ENCODE measurements at regions not wholly inside any gene's neighbourhood (a gene's known extent, or its start where the extent isn't known, plus 50 kb on each side); places are given as distances from the start of the nearest gene placed in this dataset.

GRCh38 chr6:169838346-169839028 is 87.1 kb downstream of the ERMARD start:
- no peak overlapping the region for H3K27ac ChIP-seq (ENCODE audit: low read depth, low read length)
- peak in 1 of 2 experiments; percentile 39 for DNase-seq (ENCODE audit: low read depth in 1 of 2, low spot score in 2 of 2)
- H4K5ac ChIP-seq (ENCODE audit: insufficient read length, low read depth, low read length), result no peak overlapping the region
- H3K23me2 ChIP-seq (ENCODE audit: low read depth, low read length), result peaks cover 7% of the 10 kb centered on the region; the same call in 1 of the 2 replicates
- H3K27me3 ChIP-seq (replicated peaks in 1 of 4; ENCODE audit: control insufficient read depth in 3 of 4, extremely low read depth in 1 of 4, insufficient read depth in 3 of 4, low read length in 3 of 4), result no peaks in the 10 kb centered on the region
- ChIA-PET POLR2A (ENCODE audit: partially characterized antibody) (interaction anchor here (0.6 kb wide), 1 partner anchor 191 kb away, joined by 5 read pairs; no protein-coding TSS in a partner anchor), CTCF (ENCODE audit: partially characterized antibody) (interaction anchor here (0.7 to 2.9 kb wide), 5 partner anchors 8 to 145 kb away, joined by 3 to 10 read pairs (median 5); no protein-coding TSS in a partner anchor)
- H3K36me3 ChIP-seq (ENCODE audit: control insufficient read depth in 2 of 4, insufficient read depth in 4 of 4, low read length in 3 of 4), result no peaks in the 10 kb centered on the region
- no peak overlapping the region for H2BK15ac ChIP-seq (ENCODE audit: low read length)
- no peak overlapping the region for H3K9ac ChIP-seq (replicated peaks in 1 of 4; ENCODE audit: extremely low read depth in 1 of 4, low read depth in 3 of 4, low read length in 3 of 4)
- no peak overlapping the region for H2BK20ac ChIP-seq (ENCODE audit: low read length)
- no peak overlapping the region for H3K18ac ChIP-seq (ENCODE audit: extremely low read depth, low read length)
- H3K56ac ChIP-seq (replicated peaks; ENCODE audit: insufficient read length, low read depth, low read length), result no peak overlapping the region
- H3K79me2 ChIP-seq (ENCODE audit: control insufficient read depth in 1 of 2, insufficient read depth in 2 of 2, low read length in 2 of 2), result no peaks in the 10 kb centered on the region
- H2AFZ ChIP-seq (ENCODE audit: low read length), result no peak overlapping the region
- no peaks in the 10 kb centered on the region for H3K4me1 ChIP-seq (replicated peaks in 1 of 4; ENCODE audit: control insufficient read depth in 3 of 4, insufficient read depth in 4 of 4, low read length in 3 of 4)
- H2BK12ac ChIP-seq (ENCODE audit: low read depth, low read length), result no peak overlapping the region
- TF ChIP-seq ASH2L (IDR thresholded peaks at IDR 0.05; ENCODE audit: low read length), result no peak
- no peak for TF ChIP-seq TAF7 (optimal IDR thresholded peaks at IDR 0.05; ENCODE audit: borderline replicate concordance, low read depth, low read length)
- no peak for TF ChIP-seq GTF2F1 (IDR thresholded peaks at IDR 0.05; ENCODE audit: borderline replicate concordance, low read depth, low read length)
- no peak for TF ChIP-seq SAP30 (IDR thresholded peaks at IDR 0.05; ENCODE audit: insufficient read depth, insufficient replicate concordance, low read length)
- TF ChIP-seq TCF12 (IDR thresholded peaks at IDR 0.05; ENCODE audit: low read depth, low read length), result no peak
- no peak for TF ChIP-seq KDM1A (IDR thresholded peaks at IDR 0.05; ENCODE audit: borderline replicate concordance, low read length)
- TF ChIP-seq FOSL1 (IDR thresholded peaks at IDR 0.05; ENCODE audit: insufficient read depth, low read depth, low read length), result no peak
- no peak for TF ChIP-seq JUN (IDR thresholded peaks at IDR 0.05; ENCODE audit: low read depth, low read length)
- no peak for TF ChIP-seq RNF2 (IDR thresholded peaks at IDR 0.05; ENCODE audit: borderline replicate concordance, low read depth, low read length, missing control alignments, poor library complexity, severe bottlenecking)
- no peak for TF ChIP-seq TEAD4 (IDR thresholded peaks at IDR 0.05; ENCODE audit: low read depth, low read length)
- no peak for TF ChIP-seq POU5F1 (IDR thresholded peaks at IDR 0.05; ENCODE audit: low read depth, low read length)
- no peak for TF ChIP-seq SP2 (IDR thresholded peaks at IDR 0.05; ENCODE audit: low read length)
- no peak for TF ChIP-seq CBX5 (IDR thresholded peaks at IDR 0.05; ENCODE audit: low read depth, low read length)
- no peak for TF ChIP-seq POLR2A (IDR thresholded peaks at IDR 0.05; ENCODE audit: control extremely low read depth in 1 of 2, low read depth in 2 of 2, low read length in 2 of 2)
- no peak overlapping the region for H3K4ac ChIP-seq (replicated peaks; ENCODE audit: insufficient read length, low read depth, low read length)
- no peaks in the 10 kb centered on the region for H3K9me3 ChIP-seq (ENCODE audit: insufficient read depth in 2 of 2, low read depth in 1 of 2, low read length in 1 of 2)
- no peak overlapping the region for H2BK120ac ChIP-seq (replicated peaks; ENCODE audit: low read depth, low read length)
- H2BK5ac ChIP-seq (ENCODE audit: low read depth, low read length), result no peak overlapping the region
- no peak overlapping the region for H3K23ac ChIP-seq (ENCODE audit: insufficient read length)
- no peak overlapping the region for H3K4me3 ChIP-seq (ENCODE audit: extremely low read depth in 1 of 4, insufficient read depth in 2 of 4, low read depth in 3 of 4, low read length in 4 of 4)
- no peak overlapping the region for H3K14ac ChIP-seq (ENCODE audit: insufficient read length)
- H3K4me2 ChIP-seq (ENCODE audit: insufficient read depth in 1 of 2, low read depth in 2 of 2, low read length in 2 of 2), result no peak overlapping the region
- no peak for FAIRE-seq
- 94% methylated on average over 27 of the region's 27 CpGs; no CpG with 5 or more reads in 1 of the 2 experiments for WGBS, 2 experiments (ENCODE audit: extremely low coverage in 1 of 2, insufficient coverage in 1 of 2, insufficient read length in 1 of 2, insufficient replicate concordance in 2 of 2, low coverage in 1 of 2, low lambda C conversion rate in 2 of 2, missing lambda C conversion rate in 1 of 2)
- H3K79me1 ChIP-seq (ENCODE audit: low read depth, low read length), result no peaks in the 10 kb centered on the region
- H4K91ac ChIP-seq (replicated peaks; ENCODE audit: insufficient read length, low read length), result no peak overlapping the region
- H4K20me1 ChIP-seq (replicated peaks in 1 of 2; ENCODE audit: control insufficient read depth in 1 of 2, insufficient read depth in 2 of 2, low read length in 2 of 2), result peaks cover 0 to 5% of the 10 kb centered on the region in 2 experiments
- no peak overlapping the region for H4K8ac ChIP-seq (ENCODE audit: extremely low read depth, insufficient read depth, low read length)
- no peak overlapping the region for H2AK5ac ChIP-seq (ENCODE audit: low read depth, low read length)

All from H1 (cell line).